ENCODE measurements at regions not wholly inside any gene's neighbourhood (a gene's known extent, or its start where the extent isn't known, plus 50 kb on each side); places are given as distances from the start of the nearest gene placed in this dataset.

DNA sequence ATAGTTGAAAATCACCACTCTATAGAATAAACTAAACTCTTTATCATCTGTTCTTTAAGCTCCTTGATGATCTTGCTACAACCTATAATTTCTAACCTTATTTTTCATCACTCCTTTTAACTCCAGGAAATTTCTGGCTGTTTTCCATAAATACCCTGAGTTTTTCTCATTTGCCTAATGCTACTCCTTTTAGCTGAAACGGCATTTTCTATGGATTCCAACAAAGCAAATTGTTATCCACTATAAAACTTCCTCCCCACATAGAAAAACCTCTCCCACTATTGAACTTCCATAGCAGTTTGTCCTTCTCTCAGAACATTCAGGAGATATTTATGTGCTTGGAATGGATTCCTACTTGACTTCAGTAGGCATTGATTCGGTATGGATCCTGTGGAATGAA lies 122.8 kb downstream of the SLC41A2 start:
- Histone ChIP-seq H3K36me3 (no peaks in the 10 kb centered on the region), H3K4me1 (no peaks in the 10 kb centered on the region), H3K9me3 (no peaks in the 10 kb centered on the region), H3K27ac (no peak overlapping the region), H3K4me3 (no peak overlapping the region), H3K27me3 (no peaks in the 10 kb centered on the region)
- no peak for TF ChIP-seq CTCF (IDR thresholded peaks at IDR 0.05)
- no peak for TF ChIP-seq EP300 (IDR thresholded peaks at IDR 0.05)
- no peak for TF ChIP-seq POLR2A (IDR thresholded peaks at IDR 0.05)
- 83 to 84% methylated on average over 2 of the region's 2 CpGs for WGBS, 2 donors
- DNase-seq (ENCODE audit: low spot score in 2 of 2), result no peak

- no peak for TF ChIP-seq CTCF (IDR thresholded peaks at IDR 0.05)
- no peak for TF ChIP-seq POLR2A (IDR thresholded peaks at IDR 0.05)
- TF ChIP-seq EP300 (IDR thresholded peaks at IDR 0.05), result no peak
- no peak overlapping the region for H3K27ac ChIP-seq
- DNase-seq (ENCODE audit: low spot score in 2 of 2), result no peak
- no peaks in the 10 kb centered on the region for H3K27me3 ChIP-seq
- H3K9me3 ChIP-seq, result no peaks in the 10 kb centered on the region
- no peaks in the 10 kb centered on the region for H3K36me3 ChIP-seq
- H3K4me1 ChIP-seq, result no peaks in the 10 kb centered on the region
- no peak overlapping the region for H3K4me3 ChIP-seq
Observed at GRCh38 chr12:104834607-104835006, 123.5 kb downstream of the SLC41A2 start.

DNA sequence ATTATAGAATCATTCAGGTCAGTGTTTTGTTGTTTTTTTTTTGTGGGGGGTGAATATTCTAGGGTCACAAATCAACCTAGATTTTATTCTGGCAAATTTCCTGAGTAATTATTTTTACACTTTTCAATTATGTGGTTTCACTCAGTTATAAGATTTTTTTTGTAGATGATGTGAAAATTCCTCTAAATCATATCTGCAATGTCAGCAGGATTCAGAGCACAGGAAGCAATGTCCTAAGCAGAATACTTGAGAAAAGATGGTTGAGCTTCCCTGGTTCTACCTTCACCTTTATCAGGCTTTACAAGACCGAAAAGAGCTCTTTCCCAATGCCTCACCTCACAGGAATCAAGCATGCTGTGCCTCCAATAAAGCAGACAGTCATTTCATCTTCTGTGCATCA lies 124.3 kb downstream of the SLC41A2 start:
- DNase-seq (ENCODE audit: low spot score in 2 of 2), result no peak
- Histone ChIP-seq H3K27me3 (no peaks in the 10 kb centered on the region), H3K27ac (no peak overlapping the region), H3K9me3 (no peaks in the 10 kb centered on the region), H3K36me3 (no peaks in the 10 kb centered on the region), H3K4me1 (no peaks in the 10 kb centered on the region), H3K4me3 (no peak overlapping the region)
- whole genome bisulfite sequencing, 2 donors, result 90 to 100% methylated on average over 1 of the region's 1 CpG
- no peak for TF ChIP-seq EP300 (IDR thresholded peaks at IDR 0.05)
- no peak for TF ChIP-seq CTCF (IDR thresholded peaks at IDR 0.05)
- TF ChIP-seq POLR2A (IDR thresholded peaks at IDR 0.05), result no peak

- no peak overlapping the region for H3K27ac ChIP-seq
- H3K9me3 ChIP-seq, result peaks cover 0 to 29% (median 0%) of the 10 kb centered on the region in 4 donors
- no peaks in the 10 kb centered on the region for H3K4me1 ChIP-seq
- H3K4me3 ChIP-seq, result no peak overlapping the region
- no peak for DNase-seq (ENCODE audit: low spot score in 2 of 2)
- peaks cover 0 to 22% (median 0%) of the 10 kb centered on the region in 3 donors for H3K36me3 ChIP-seq
- TF ChIP-seq POLR2A (IDR thresholded peaks at IDR 0.05) (no peak), EP300 (IDR thresholded peaks at IDR 0.05) (no peak), CTCF (IDR thresholded peaks at IDR 0.05) (no peak)
- no peaks in the 10 kb centered on the region for H3K27me3 ChIP-seq
- 83 to 87% methylated on average over 7 of the region's 7 CpGs for WGBS, 2 donors
Observed at GRCh38 chr12:104828015-104828414, 130.1 kb downstream of the SLC41A2 start.

DNA sequence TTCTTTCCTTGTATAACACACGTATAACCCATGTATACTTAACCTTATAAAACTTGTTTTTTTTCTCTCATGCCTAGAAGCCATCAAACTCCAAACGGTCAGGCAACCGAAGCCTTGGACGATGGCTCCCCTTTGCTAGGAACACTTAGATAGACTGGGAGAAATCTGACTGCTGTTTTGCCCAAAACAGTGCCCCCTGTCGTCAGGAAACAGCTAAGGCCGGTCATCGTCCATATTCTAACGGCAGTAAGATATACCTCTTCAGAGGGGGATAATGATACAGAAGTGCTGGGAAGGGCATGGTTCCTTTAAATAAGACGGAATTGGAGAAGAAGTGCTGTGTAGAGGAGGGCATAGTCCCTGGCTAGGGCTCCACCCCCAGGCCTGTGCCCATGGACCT lies 130.5 kb downstream of the SLC41A2 start:
- no peak overlapping the region for H3K4me3 ChIP-seq
- H3K27me3 ChIP-seq, result no peaks in the 10 kb centered on the region
- no peaks in the 10 kb centered on the region for H3K4me1 ChIP-seq
- WGBS, 2 donors, result 74% methylated on average over 9 of the region's 9 CpGs
- peaks cover 0 to 29% (median 0%) of the 10 kb centered on the region in 4 donors for H3K9me3 ChIP-seq
- TF ChIP-seq POLR2A (IDR thresholded peaks at IDR 0.05) (no peak), CTCF (IDR thresholded peaks at IDR 0.05) (no peak), EP300 (IDR thresholded peaks at IDR 0.05) (no peak)
- H3K36me3 ChIP-seq, result peaks cover 0 to 22% (median 0%) of the 10 kb centered on the region in 3 donors
- H3K27ac ChIP-seq, result no peak overlapping the region
- DNase-seq (ENCODE audit: low spot score in 2 of 2), result no peak

Data from tibial nerve (tissue), 4 donors.